ENCODE measurements at regions not wholly inside any gene's neighbourhood (a gene's known extent, or its start where the extent isn't known, plus 50 kb on each side); places are given as distances from the start of the nearest gene placed in this dataset.
A peak's percentile ranks its signal among the peaks of the same experiment; 100 is the strongest.

- no peak overlapping the region for H3K4me3 ChIP-seq
- TF ChIP-seq CTCF (IDR thresholded peaks at IDR 0.05) = no peak
- no peak overlapping the region for H3K27ac ChIP-seq
- DNase-seq (ENCODE audit: low spot score) = no peak
Observed at GRCh38 chr4:116066711-116067245, 953.4 kb upstream of the NDST4 start.

GRCh38 chr4:116064331-116064730 is 950.9 kb upstream of the NDST4 start:
- DNase-seq (ENCODE audit: low spot score) = no peak
- no peak for TF ChIP-seq CTCF (IDR thresholded peaks at IDR 0.05)
- H3K27ac ChIP-seq = no peak overlapping the region
- no peak overlapping the region for H3K4me3 ChIP-seq

GRCh38 chr4:116059361-116059760 is 945.9 kb upstream of the NDST4 start:
- DNase-seq (ENCODE audit: low spot score) = no peak

GRCh38 chr4:116058129-116058528 is 944.7 kb upstream of the NDST4 start:
- no peak for DNase-seq (ENCODE audit: low spot score)

More at GRCh38 chr4:116059361-116059760, 945.9 kb upstream of the NDST4 start:
- H3K27ac ChIP-seq = no peak overlapping the region
- no peak overlapping the region for H3K4me3 ChIP-seq
- no peak for TF ChIP-seq CTCF (IDR thresholded peaks at IDR 0.05)

GRCh38 chr4:116055857-116056827 is 942.7 kb upstream of the NDST4 start:
- no peak for DNase-seq (ENCODE audit: low spot score)
- H3K4me3 ChIP-seq = no peak overlapping the region
- TF ChIP-seq CTCF (IDR thresholded peaks at IDR 0.05) = no peak
- H3K27ac ChIP-seq = no peak overlapping the region

More at GRCh38 chr4:116058129-116058528, 944.7 kb upstream of the NDST4 start:
- no peak overlapping the region for H3K4me3 ChIP-seq
- H3K27ac ChIP-seq = no peak overlapping the region
- TF ChIP-seq CTCF (IDR thresholded peaks at IDR 0.05) = no peak

- H3K27ac ChIP-seq = no peak overlapping the region
- no peak for TF ChIP-seq CTCF (IDR thresholded peaks at IDR 0.05)
- DNase-seq (ENCODE audit: low spot score) = peak; percentile 28
- H3K4me3 ChIP-seq = no peak overlapping the region
Observed at GRCh38 chr4:116027311-116027710, 913.9 kb upstream of the NDST4 start.
